ENCODE measurements at regions not wholly inside any gene's neighbourhood (a gene's known extent, or its start where the extent isn't known, plus 50 kb on each side); places are given as distances from the start of the nearest gene placed in this dataset.
"Not testable (repeated sequence)": the region's sequence is repeated elsewhere in the genome, so short reads cannot be mapped to it uniquely, and the experiment has no call there.

DNA sequence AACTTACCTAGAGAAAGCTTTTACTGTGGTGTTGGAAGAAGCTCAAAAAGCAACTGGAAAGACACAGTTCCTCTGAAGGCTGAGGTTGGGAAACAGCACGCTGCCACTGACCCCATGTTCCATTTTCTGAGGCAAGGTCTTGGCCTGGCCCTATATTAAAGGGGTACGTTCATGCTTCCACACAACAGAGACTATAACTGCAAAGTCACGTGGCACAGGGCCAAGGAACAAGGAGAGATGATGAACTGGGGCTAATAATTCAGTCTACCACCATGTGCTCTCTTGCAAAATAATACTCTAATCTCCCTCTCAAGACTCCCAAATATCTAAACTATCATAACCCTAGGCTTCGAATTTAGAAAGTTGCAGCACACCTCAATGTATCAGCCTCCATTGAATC lies 381.6 kb downstream of the DSEL start:
- no peaks in the 10 kb centered on the region for H3K36me3 Mint-ChIP-seq (ENCODE audit: low read depth)

DNA sequence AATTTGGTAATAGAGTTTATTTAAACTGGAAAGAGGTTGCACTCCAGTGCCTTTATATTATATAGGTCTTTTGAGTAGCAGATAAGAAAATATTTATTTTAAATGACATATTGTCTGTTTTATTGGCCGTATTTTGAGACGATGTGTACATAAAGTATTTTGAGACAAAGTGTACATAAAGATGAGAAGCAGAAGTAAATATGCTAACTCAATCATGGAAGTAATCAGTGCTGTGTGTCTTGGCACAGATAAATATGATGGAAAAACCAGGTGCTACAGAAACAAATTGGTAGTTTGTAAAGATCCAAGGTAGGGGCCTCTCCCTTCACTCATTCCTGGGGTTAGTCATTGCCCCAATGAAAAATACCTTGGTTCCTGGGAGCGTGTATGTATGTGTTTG lies 382.9 kb downstream of the DSEL start:
- H3K27me3 Mint-ChIP-seq (ENCODE audit: low read depth) = no peaks in the 10 kb centered on the region

More for the DNA sequence above, 381.6 kb downstream of the DSEL start:
- H3K4me1 Mint-ChIP-seq (ENCODE audit: low read depth) = no peaks in the 10 kb centered on the region
- H3K4me3 Mint-ChIP-seq (ENCODE audit: low read depth) = no peak overlapping the region
- DNase-seq (ENCODE audit: low spot score) = no peak
- intact Hi-C loops (cut with micrococcal nuclease) = no loop called here
- H3K27ac Mint-ChIP-seq = no peak overlapping the region
- no peaks in the 10 kb centered on the region for H3K9me3 Mint-ChIP-seq
- H3K27me3 Mint-ChIP-seq (ENCODE audit: low read depth) = no peaks in the 10 kb centered on the region

DNA sequence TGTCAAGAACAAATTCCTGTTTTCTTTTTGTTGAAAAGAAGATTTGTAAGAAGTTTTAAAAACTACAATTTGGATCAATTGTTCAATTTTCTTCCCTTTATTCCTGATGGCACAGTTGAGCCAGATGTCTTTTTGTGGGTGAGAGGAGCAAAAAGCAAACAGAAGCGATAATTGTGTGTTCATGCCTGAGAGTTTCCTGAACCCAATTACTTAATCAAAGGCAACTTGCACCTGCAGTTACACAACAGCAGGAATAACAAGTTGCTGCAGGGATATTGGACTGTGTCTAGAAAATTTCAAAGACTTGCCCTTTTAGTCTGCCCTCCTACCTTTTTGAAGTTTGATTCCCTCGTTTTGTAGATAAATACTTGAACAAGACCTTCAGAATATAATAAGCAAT lies 383.6 kb downstream of the DSEL start:
- intact Hi-C loops (cut with micrococcal nuclease) = no loop called here
- Mint-ChIP-seq H3K4me3 (ENCODE audit: low read depth) (no peak overlapping the region), H3K27ac (no peak overlapping the region), H3K9me3 (no peaks in the 10 kb centered on the region), H3K36me3 (ENCODE audit: low read depth) (no peaks in the 10 kb centered on the region), H3K4me1 (ENCODE audit: low read depth) (no peaks in the 10 kb centered on the region), H3K27me3 (ENCODE audit: low read depth) (no peaks in the 10 kb centered on the region)
- DNase-seq (ENCODE audit: low spot score) = no peak

More for the DNA sequence above, 382.9 kb downstream of the DSEL start:
- H3K27ac Mint-ChIP-seq = no peak overlapping the region
- DNase-seq (ENCODE audit: low spot score) = no peak
- H3K4me3 Mint-ChIP-seq (ENCODE audit: low read depth) = no peak overlapping the region
- H3K4me1 Mint-ChIP-seq (ENCODE audit: low read depth) = no peaks in the 10 kb centered on the region
- no peaks in the 10 kb centered on the region for H3K9me3 Mint-ChIP-seq
- no peaks in the 10 kb centered on the region for H3K36me3 Mint-ChIP-seq (ENCODE audit: low read depth)
- intact Hi-C loops (cut with micrococcal nuclease) = no loop called here

DNA sequence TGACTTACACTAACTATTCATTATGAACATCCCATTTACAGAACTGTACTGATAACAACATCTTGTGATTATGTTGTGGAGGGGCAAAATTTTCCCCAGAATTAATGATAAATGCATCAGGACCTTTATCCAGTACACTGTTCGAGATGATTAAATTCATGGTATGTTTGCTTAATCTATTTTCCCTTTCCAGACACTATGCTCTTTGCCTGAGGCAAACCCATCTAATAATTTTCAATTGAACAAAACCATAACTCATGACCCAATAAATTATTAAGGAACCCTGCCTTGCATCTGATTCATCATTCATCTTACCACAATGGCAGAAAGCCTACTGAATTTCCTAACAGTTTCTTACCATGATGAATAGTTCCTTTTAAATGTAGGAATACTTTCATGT lies 385.0 kb downstream of the DSEL start:
- Mint-ChIP-seq H3K4me3 (ENCODE audit: low read depth) (no peak overlapping the region), H3K27me3 (ENCODE audit: low read depth) (no peaks in the 10 kb centered on the region), H3K4me1 (ENCODE audit: low read depth) (no peaks in the 10 kb centered on the region), H3K27ac (no peak overlapping the region), H3K36me3 (ENCODE audit: low read depth) (no peaks in the 10 kb centered on the region), H3K9me3 (no peaks in the 10 kb centered on the region)
- DNase-seq (ENCODE audit: low spot score) = no peak
- intact Hi-C loops (cut with micrococcal nuclease) = no loop called here

DNA sequence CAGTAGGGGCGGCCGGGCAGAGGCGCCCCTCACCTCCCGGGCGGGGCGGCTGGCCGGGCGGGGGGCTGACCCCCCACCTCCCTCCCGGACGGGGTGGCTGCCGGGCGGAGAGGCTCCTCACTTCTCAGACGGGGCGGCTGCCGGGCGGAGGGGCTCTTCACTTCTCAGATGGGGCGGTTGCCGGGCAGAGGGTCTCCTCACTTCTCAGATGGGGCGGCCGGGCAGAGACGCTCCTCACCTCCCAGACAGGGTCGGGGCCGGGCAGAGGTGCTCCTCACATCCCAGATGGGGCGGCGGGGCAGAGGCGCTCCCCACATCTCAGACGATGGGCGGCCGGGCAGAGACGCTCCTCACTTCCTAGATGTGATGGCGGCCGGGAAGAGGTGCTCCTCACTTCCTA lies 389.8 kb downstream of the DSEL start:
- H3K4me1 Mint-ChIP-seq (ENCODE audit: low read depth); H3K4me3 Mint-ChIP-seq (ENCODE audit: low read depth); H3K27me3 Mint-ChIP-seq (ENCODE audit: low read depth); intact Hi-C loops (cut with micrococcal nuclease); DNase-seq (ENCODE audit: low spot score); H3K36me3 Mint-ChIP-seq (ENCODE audit: low read depth); H3K27ac Mint-ChIP-seq; H3K9me3 Mint-ChIP-seq: not testable (repeated sequence)

DNA sequence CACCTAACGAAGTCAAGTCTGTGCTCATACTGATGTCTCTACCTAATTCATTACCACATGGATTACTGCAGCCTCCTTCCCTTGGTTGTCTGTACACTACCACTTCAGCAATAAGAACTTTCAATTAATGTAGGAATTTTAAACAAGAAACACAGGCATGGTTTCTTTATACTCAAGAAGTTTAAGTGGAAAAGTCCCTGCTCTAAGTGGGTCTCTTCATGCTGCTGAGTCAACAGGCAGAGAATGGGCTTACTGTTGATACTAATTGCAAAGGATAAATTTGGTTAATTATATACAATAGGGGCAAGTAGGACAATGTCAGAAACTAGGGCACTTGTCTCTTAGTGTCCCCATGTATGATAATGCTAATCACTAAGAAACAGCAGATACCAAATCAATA lies 392.6 kb downstream of the DSEL start:
- H3K9me3 Mint-ChIP-seq = no peaks in the 10 kb centered on the region
- no peak overlapping the region for H3K27ac Mint-ChIP-seq
- no peaks in the 10 kb centered on the region for H3K27me3 Mint-ChIP-seq (ENCODE audit: low read depth)
- DNase-seq (ENCODE audit: low spot score) = no peak
- no peak overlapping the region for H3K4me3 Mint-ChIP-seq (ENCODE audit: low read depth)
- intact Hi-C loops (cut with micrococcal nuclease) = no loop called here
- no peaks in the 10 kb centered on the region for H3K36me3 Mint-ChIP-seq (ENCODE audit: low read depth)
- H3K4me1 Mint-ChIP-seq (ENCODE audit: low read depth) = no peaks in the 10 kb centered on the region

DNA sequence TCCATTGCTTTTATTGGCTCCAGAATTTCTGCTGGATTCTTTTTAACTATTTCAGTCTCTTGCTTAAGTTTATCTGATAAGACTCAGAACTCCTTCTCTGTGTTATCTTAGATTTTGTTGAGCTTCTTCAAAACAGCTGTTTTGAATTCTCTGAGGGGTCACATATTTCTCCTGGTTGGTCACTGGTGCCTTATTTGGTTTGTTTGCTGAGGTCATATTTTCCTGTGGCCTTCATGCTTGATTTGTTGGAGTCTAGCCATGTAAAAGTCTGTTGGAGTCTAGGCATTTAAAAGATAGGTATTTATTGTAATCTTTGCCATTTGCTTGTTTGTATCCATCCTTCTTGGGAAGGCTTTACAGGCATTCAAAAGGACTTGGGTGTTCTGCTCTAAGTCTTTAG lies 398.7 kb downstream of the DSEL start:
- H3K4me1 Mint-ChIP-seq (ENCODE audit: low read depth) = no peaks in the 10 kb centered on the region
- intact Hi-C loops (cut with micrococcal nuclease) = no loop called here
- no peaks in the 10 kb centered on the region for H3K27me3 Mint-ChIP-seq (ENCODE audit: low read depth)
- no peak for DNase-seq (ENCODE audit: low spot score)
- no peaks in the 10 kb centered on the region for H3K9me3 Mint-ChIP-seq
- no peak overlapping the region for H3K27ac Mint-ChIP-seq
- no peak overlapping the region for H3K4me3 Mint-ChIP-seq (ENCODE audit: low read depth)
- H3K36me3 Mint-ChIP-seq (ENCODE audit: low read depth) = no peaks in the 10 kb centered on the region

DNA sequence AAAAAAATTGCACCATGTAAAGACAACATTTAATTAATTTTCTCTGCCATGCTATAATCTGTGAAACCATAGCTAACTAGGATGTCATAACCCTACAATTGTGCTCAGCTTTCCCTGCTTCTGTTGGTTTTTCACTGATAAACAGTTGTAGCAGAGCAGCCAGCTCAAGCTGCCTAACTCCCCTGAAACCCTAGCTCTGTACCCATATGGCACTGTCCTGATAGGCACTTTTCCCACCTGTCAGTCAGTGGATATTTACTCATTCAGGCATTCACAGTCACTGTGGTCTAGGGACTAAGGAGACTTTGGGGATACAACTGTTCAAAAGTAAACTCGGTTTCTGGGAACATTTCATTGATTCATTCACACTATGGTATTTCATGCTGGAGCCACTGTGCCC lies 407.0 kb downstream of the DSEL start:
- Mint-ChIP-seq H3K27me3 (ENCODE audit: low read depth) (no peaks in the 10 kb centered on the region), H3K36me3 (ENCODE audit: low read depth) (no peaks in the 10 kb centered on the region), H3K27ac (no peak overlapping the region), H3K9me3 (no peaks in the 10 kb centered on the region), H3K4me1 (ENCODE audit: low read depth) (no peaks in the 10 kb centered on the region), H3K4me3 (ENCODE audit: low read depth) (no peak overlapping the region)
- intact Hi-C loops (cut with micrococcal nuclease) = no loop called here
- no peak for DNase-seq (ENCODE audit: low spot score)

DNA sequence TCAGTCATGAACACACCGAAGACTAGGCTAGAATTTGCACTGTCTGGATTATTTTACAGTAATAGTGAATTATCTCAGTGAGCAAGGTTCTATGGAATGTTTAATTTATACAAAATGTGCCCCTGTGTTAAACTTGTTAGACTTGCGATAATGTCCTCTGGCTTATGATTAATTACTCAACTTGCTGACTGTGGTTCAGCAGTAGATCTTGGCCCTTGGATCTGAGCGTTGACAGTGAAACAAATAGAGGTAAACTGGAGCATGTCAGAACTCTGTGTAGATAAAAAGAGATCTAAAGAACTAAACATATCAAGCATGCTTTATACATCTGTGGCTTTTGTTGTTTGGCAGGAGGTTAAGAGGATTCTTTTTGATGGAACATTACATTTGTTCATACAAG lies 407.6 kb downstream of the DSEL start:
- DNase-seq (ENCODE audit: low spot score) = no peak
- Mint-ChIP-seq H3K27me3 (ENCODE audit: low read depth) (no peaks in the 10 kb centered on the region), H3K27ac (no peak overlapping the region), H3K4me3 (ENCODE audit: low read depth) (no peak overlapping the region), H3K9me3 (no peaks in the 10 kb centered on the region), H3K36me3 (ENCODE audit: low read depth) (no peaks in the 10 kb centered on the region), H3K4me1 (ENCODE audit: low read depth) (no peaks in the 10 kb centered on the region)
- intact Hi-C loops (cut with micrococcal nuclease) = no loop called here

DNA sequence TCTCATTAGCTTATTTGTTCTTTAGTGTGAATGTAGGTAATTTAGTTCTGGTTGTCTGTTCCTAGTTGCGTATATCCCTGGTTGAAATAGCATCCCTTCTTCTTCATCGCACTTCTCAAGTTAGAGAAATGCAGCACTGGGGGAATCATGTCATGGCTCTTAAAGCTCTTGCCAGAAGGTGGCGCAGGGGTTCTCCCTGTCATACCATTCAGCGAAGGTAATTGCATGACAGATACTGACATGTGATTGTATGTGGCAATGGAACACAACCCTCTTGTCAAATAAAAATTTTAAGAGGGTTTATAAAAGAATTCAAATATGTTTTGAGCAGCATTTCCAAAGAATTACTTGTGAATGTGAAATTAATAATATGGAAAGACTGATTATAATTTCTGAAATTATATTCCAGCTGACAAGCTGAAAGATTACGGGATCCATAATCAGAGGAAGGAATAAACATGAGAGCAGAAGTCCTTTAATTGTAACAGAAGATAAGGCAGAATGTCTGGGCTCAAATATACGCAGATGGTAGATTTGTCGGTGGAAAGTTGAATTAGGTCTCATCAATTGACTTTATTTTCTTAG lies 411.7 kb downstream of the DSEL start:
- intact Hi-C loops (cut with micrococcal nuclease) = loop anchor here (1.0 kb wide), 1 partner anchor 96 kb away; no protein-coding TSS in a partner anchor
- Mint-ChIP-seq H3K4me1 (ENCODE audit: low read depth) (no peaks in the 10 kb centered on the region), H3K36me3 (ENCODE audit: low read depth) (no peaks in the 10 kb centered on the region), H3K27ac (no peak overlapping the region), H3K27me3 (ENCODE audit: low read depth) (no peaks in the 10 kb centered on the region), H3K9me3 (no peaks in the 10 kb centered on the region), H3K4me3 (ENCODE audit: low read depth) (no peak overlapping the region)
- DNase-seq (ENCODE audit: low spot score) = no peak

DNA sequence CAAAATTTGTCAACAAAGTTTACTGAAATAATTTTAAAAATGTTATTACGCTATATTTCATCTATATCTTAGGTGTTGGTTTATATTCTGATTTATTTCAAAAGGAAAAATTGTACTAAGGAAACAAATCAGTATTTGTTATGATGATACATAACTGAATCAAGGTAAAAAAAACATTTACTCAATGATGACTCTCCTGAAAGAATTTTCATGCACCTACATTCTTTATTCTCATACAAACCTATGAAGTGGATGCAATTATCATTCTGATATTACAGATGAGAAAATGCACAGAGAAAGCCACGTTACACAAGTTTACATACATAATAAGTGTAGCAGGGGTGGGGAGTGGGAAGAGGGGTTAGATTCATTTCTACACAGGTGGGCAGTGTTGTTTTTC lies 422.4 kb downstream of the DSEL start:
- H3K27me3 Mint-ChIP-seq (ENCODE audit: low read depth) = no peaks in the 10 kb centered on the region
- no peaks in the 10 kb centered on the region for H3K36me3 Mint-ChIP-seq (ENCODE audit: low read depth)
- H3K4me1 Mint-ChIP-seq (ENCODE audit: low read depth) = no peaks in the 10 kb centered on the region
- intact Hi-C loops (cut with micrococcal nuclease) = no loop called here
- H3K27ac Mint-ChIP-seq = no peak overlapping the region
- no peak overlapping the region for H3K4me3 Mint-ChIP-seq (ENCODE audit: low read depth)
- H3K9me3 Mint-ChIP-seq = no peaks in the 10 kb centered on the region
- no peak for DNase-seq (ENCODE audit: low spot score)

DNA sequence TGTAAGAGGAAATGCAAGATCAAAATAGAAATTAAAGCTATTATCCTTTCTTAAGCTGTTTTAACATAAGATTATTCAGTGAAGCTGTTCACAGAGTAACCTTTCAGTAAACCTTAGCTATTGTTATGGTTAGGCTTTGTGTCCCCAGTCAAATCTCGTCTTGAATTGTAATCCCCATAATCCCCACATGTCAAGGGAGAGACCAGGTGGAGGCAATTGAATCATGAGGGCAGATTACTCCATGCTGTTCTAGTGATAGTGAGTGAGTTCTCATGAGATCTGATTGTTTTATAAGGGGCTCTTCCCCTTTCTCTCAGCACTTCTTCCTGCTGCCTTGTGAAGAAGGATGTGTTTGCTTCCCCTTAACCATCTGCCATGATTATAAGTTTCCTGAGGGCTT lies 424.4 kb downstream of the DSEL start:
- Mint-ChIP-seq H3K27me3 (ENCODE audit: low read depth) (no peaks in the 10 kb centered on the region), H3K9me3 (no peaks in the 10 kb centered on the region), H3K27ac (no peak overlapping the region), H3K36me3 (ENCODE audit: low read depth) (no peaks in the 10 kb centered on the region), H3K4me3 (ENCODE audit: low read depth) (no peak overlapping the region), H3K4me1 (ENCODE audit: low read depth) (no peaks in the 10 kb centered on the region)
- intact Hi-C loops (cut with micrococcal nuclease) = no loop called here
- no peak for DNase-seq (ENCODE audit: low spot score)

DNA sequence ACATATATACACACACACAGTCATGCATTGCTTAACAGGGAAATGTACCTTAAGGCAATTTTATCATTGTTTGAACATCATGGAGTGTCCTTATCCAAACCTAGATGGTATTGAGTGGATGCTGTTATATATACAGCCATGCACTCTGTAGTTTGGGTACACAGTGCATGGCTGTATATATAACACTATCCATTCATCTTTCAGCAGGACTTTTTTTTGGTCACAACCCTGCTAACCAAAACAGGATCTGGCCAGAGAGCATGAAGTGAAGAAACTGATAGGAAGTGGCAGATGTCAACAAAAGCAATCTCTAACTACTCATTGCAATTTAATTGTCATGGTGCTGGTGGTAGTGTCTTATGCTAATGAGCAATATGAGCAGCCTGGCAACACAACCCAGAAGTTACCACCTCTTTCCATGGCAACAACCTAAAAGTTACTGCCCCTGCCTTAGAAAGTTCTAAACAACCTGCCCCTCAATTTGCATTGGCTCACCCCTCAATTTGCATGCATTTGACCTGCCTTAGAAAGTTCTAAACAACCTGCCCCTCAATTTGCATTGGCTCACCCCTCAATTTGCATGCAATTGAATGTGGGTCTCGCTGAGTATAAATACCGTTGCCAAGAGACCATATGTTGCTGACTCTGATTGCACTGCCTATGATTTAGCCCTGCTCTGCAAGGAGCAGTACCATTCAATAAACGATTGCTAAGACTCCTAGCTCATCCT lies 434.9 kb downstream of the DSEL start:
- DNase-seq (ENCODE audit: low spot score) = no peak
- H3K4me3 Mint-ChIP-seq (ENCODE audit: low read depth) = no peak overlapping the region
- H3K9me3 Mint-ChIP-seq = no peaks in the 10 kb centered on the region
- H3K4me1 Mint-ChIP-seq (ENCODE audit: low read depth) = no peaks in the 10 kb centered on the region
- no peaks in the 10 kb centered on the region for H3K27me3 Mint-ChIP-seq (ENCODE audit: low read depth)
- no peaks in the 10 kb centered on the region for H3K36me3 Mint-ChIP-seq (ENCODE audit: low read depth)
- intact Hi-C loops (cut with micrococcal nuclease) = no loop called here
- H3K27ac Mint-ChIP-seq = no peak overlapping the region

DNA sequence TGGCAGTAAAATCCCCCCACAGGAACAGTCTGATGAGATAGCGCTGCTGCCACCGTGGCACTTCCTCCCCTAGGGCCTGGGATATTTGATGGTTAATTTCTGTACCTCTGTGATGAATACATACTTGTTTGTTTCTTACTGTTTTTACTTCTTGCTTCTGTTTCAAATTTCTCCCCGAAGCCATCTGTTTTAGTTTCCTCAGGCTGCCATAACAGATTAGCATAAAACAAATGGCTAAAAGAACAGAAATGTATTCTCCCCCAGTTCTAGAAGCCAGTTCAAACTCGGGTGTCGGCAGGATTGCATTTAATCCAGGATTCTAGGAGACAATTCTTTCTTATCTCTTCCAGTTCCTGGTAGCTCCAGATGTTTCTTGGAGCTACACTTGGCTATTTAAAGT lies 435.9 kb downstream of the DSEL start:
- no peak overlapping the region for H3K4me3 Mint-ChIP-seq (ENCODE audit: low read depth)

More for the DNA sequence above, 435.9 kb downstream of the DSEL start:
- Mint-ChIP-seq H3K36me3 (ENCODE audit: low read depth) (no peaks in the 10 kb centered on the region), H3K27ac (no peak overlapping the region), H3K9me3 (no peaks in the 10 kb centered on the region), H3K4me1 (ENCODE audit: low read depth) (no peaks in the 10 kb centered on the region), H3K27me3 (ENCODE audit: low read depth) (no peaks in the 10 kb centered on the region)
- intact Hi-C loops (cut with micrococcal nuclease) = no loop called here
- no peak for DNase-seq (ENCODE audit: low spot score)

Data from activated T-helper 2 cell treated with anti-CD3 and anti-CD28 coated beads, Interferon-gamma antibody, Interleukin-2, Interleukin-4, amounts not matched to agents 10 μg/mL and 5 μg/mL and 100 μg/mL, durations not matched to agents 14 hours and 24 hours and 36 hours (primary cell).